ENCODE measurements at regions not wholly inside any gene's neighbourhood (a gene's known extent, or its start where the extent isn't known, plus 50 kb on each side); places are given as distances from the start of the nearest gene placed in this dataset.
A peak's percentile ranks its signal among the peaks of the same experiment; 100 is the strongest.

GRCh38 chr20:60071965-60072364 is 113.7 kb downstream of the CDH26 start:
- H3K9me3 ChIP-seq (ENCODE audit: control insufficient read depth in 2 of 3, insufficient read depth in 1 of 3, low read length in 3 of 3) = no peaks in the 10 kb centered on the region
- FAIRE-seq (no peak), DNase-seq (no peak)
- TF ChIP-seq CTCF (IDR thresholded peaks at IDR 0.05; ENCODE audit: borderline replicate concordance, extremely low read depth, insufficient read depth) = no peak
- H3K27ac ChIP-seq (ENCODE audit: low read depth in 2 of 2, low read length in 2 of 2) = no peak overlapping the region
- H3K4me1 ChIP-seq (ENCODE audit: control insufficient read depth in 2 of 3, insufficient read depth in 2 of 3, low read depth in 1 of 3, low read length in 3 of 3) = no peaks in the 10 kb centered on the region
- H3K4me3 ChIP-seq (ENCODE audit: low read length in 3 of 3) = no peak overlapping the region
- H3K27me3 ChIP-seq (ENCODE audit: control insufficient read depth, insufficient read depth, low read length) = no peaks in the 10 kb centered on the region
- H3K9ac ChIP-seq (ENCODE audit: low read length in 3 of 3) = no peak overlapping the region
- intact Hi-C loops (cut with DNase I) = no loop called here
- H3K36me3 ChIP-seq (ENCODE audit: control insufficient read depth in 2 of 3, insufficient read depth in 3 of 3, low read length in 3 of 3) = no peaks in the 10 kb centered on the region

- DNase-seq (no peak), FAIRE-seq (no peak)
- H3K9ac ChIP-seq (ENCODE audit: low read length in 3 of 3) = no peak overlapping the region
- H3K4me3 ChIP-seq (ENCODE audit: low read length in 3 of 3) = no peak overlapping the region
- H3K27ac ChIP-seq (ENCODE audit: low read depth in 2 of 2, low read length in 2 of 2) = no peak overlapping the region
- H3K4me1 ChIP-seq (ENCODE audit: control insufficient read depth in 2 of 3, insufficient read depth in 2 of 3, low read depth in 1 of 3, low read length in 3 of 3) = no peaks in the 10 kb centered on the region
- H3K9me3 ChIP-seq (ENCODE audit: control insufficient read depth in 2 of 3, insufficient read depth in 1 of 3, low read length in 3 of 3) = no peaks in the 10 kb centered on the region
- no peak for TF ChIP-seq CTCF (IDR thresholded peaks at IDR 0.05; ENCODE audit: borderline replicate concordance, extremely low read depth, insufficient read depth)
- no peaks in the 10 kb centered on the region for H3K36me3 ChIP-seq (ENCODE audit: control insufficient read depth in 2 of 3, insufficient read depth in 3 of 3, low read length in 3 of 3)
- intact Hi-C loops (cut with DNase I) = no loop called here
- no peaks in the 10 kb centered on the region for H3K27me3 ChIP-seq (ENCODE audit: control insufficient read depth, insufficient read depth, low read length)
Measured at GRCh38 chr20:60073086-60073485, 114.9 kb downstream of the CDH26 start.

- Histone ChIP-seq H3K4me3 (ENCODE audit: low read length in 3 of 3) (no peak overlapping the region), H3K27me3 (ENCODE audit: control insufficient read depth, insufficient read depth, low read length) (no peaks in the 10 kb centered on the region), H3K27ac (ENCODE audit: low read depth in 2 of 2, low read length in 2 of 2) (no peak overlapping the region), H3K9ac (ENCODE audit: low read length in 3 of 3) (no peak overlapping the region), H3K4me1 (ENCODE audit: control insufficient read depth in 2 of 3, insufficient read depth in 2 of 3, low read depth in 1 of 3, low read length in 3 of 3) (no peaks in the 10 kb centered on the region), H3K36me3 (ENCODE audit: control insufficient read depth in 2 of 3, insufficient read depth in 3 of 3, low read length in 3 of 3) (no peaks in the 10 kb centered on the region), H3K9me3 (ENCODE audit: control insufficient read depth in 2 of 3, insufficient read depth in 1 of 3, low read length in 3 of 3) (no peaks in the 10 kb centered on the region)
- TF ChIP-seq CTCF (IDR thresholded peaks at IDR 0.05; ENCODE audit: borderline replicate concordance, extremely low read depth, insufficient read depth) = no peak
- no peak for FAIRE-seq
- intact Hi-C loops (cut with DNase I) = no loop called here
- DNase-seq = peak in 1 of 5 donors; percentile 2
Measured at GRCh38 chr20:60073504-60073903, 115.3 kb downstream of the CDH26 start.

- no peak for TF ChIP-seq CTCF (IDR thresholded peaks at IDR 0.05; ENCODE audit: borderline replicate concordance, extremely low read depth, insufficient read depth)
- FAIRE-seq (no peak), DNase-seq (peak in 1 of 5 donors; percentile 11)
- Histone ChIP-seq H3K36me3 (ENCODE audit: control insufficient read depth in 2 of 3, insufficient read depth in 3 of 3, low read length in 3 of 3) (no peaks in the 10 kb centered on the region), H3K27ac (ENCODE audit: low read depth in 2 of 2, low read length in 2 of 2) (no peak overlapping the region), H3K9ac (ENCODE audit: low read length in 3 of 3) (no peak overlapping the region), H3K4me3 (ENCODE audit: low read length in 3 of 3) (no peak overlapping the region), H3K27me3 (ENCODE audit: control insufficient read depth, insufficient read depth, low read length) (no peaks in the 10 kb centered on the region), H3K9me3 (ENCODE audit: control insufficient read depth in 2 of 3, insufficient read depth in 1 of 3, low read length in 3 of 3) (no peaks in the 10 kb centered on the region), H3K4me1 (ENCODE audit: control insufficient read depth in 2 of 3, insufficient read depth in 2 of 3, low read depth in 1 of 3, low read length in 3 of 3) (no peaks in the 10 kb centered on the region)
- intact Hi-C loops (cut with DNase I) = no loop called here
Measured at GRCh38 chr20:60074276-60074675, 116.1 kb downstream of the CDH26 start.

All from kidney (tissue), 13 donors.